CD14-positive monocyte (primary cell): ENCODE measurements at regions not wholly inside any gene's neighbourhood (a gene's known extent, or its start where the extent isn't known, plus 50 kb on each side); places are given as distances from the start of the nearest gene placed in this dataset.

Source experiments
- DNase-seq, 3 donors: peaks; one replicate each; pipeline ENCODE4 v3.0.0-alpha.2; 2011 to 2022
- H2AFZ ChIP-seq: 2 replicates; pipeline ENCODE4 v1.6.0; 2012; ENCODE audit warnings: mild to moderate bottlenecking, low read depth, low read length, inconsistent platforms; ENCODE audit not compliant: insufficient read depth, poor library complexity, severe bottlenecking
- H3K27ac ChIP-seq, 2 donors: 1 replicate in 1 of 2; 2 replicates in 1 of 2; pipeline ENCODE4 v1.5.1; 2012 to 2013; ENCODE audit warnings: low read length in 2 of 2, control low read depth in 1 of 2, inconsistent platforms in 1 of 2, low read depth in 1 of 2, mild to moderate bottlenecking in 1 of 2
- H3K27me3 ChIP-seq, 2 donors: one replicate each; pipeline versions ENCODE4 v1.6.0 to v1.6.1; 2011 to 2013; ENCODE audit warnings: low read length in 2 of 2; ENCODE audit not compliant: control insufficient read depth in 2 of 2, insufficient read depth in 2 of 2
- H3K36me3 ChIP-seq, 2 donors: replicated peaks in 1 of 2; 1 replicate in 1 of 2; 2 replicates in 1 of 2; pipeline versions ENCODE4 v1.5.1 to v1.6.1; 2012 to 2013; ENCODE audit warnings: low read length in 2 of 2, control low read depth in 1 of 2, inconsistent platforms in 1 of 2, mild to moderate bottlenecking in 1 of 2; ENCODE audit not compliant: insufficient read depth in 2 of 2, control insufficient read depth in 1 of 2
- H3K4me1 ChIP-seq, 2 donors: 1 replicate in 1 of 2; 2 replicates in 1 of 2; pipeline versions ENCODE4 v1.5.1 to v1.6.1; 2012 to 2013; ENCODE audit warnings: low read length in 2 of 2, control low read depth in 1 of 2, inconsistent platforms in 1 of 2, mild to moderate bottlenecking in 1 of 2, moderate library complexity in 1 of 2; ENCODE audit not compliant: insufficient read depth in 2 of 2, control insufficient read depth in 1 of 2
- H3K4me2 ChIP-seq: replicated peaks from 2 replicates; pipeline ENCODE3; 2012; ENCODE audit warnings: low read length, moderate library complexity, mild to moderate bottlenecking; ENCODE audit not compliant: poor library complexity, severe bottlenecking; ENCODE audit errors: extremely low read depth
- H3K4me3 ChIP-seq, 3 experiments: fragments of 200-600 bp in 1 of 3; sonication (generic) in 1 of 3; replicated peaks in 1 of 3; 1 replicate in 2 of 3; 2 replicates in 1 of 3; pipeline ENCODE4 v1.5.1; 2011 to 2013; ENCODE audit warnings: low read length in 3 of 3, mild to moderate bottlenecking in 3 of 3, control low read depth in 2 of 3, low read depth in 2 of 3, inconsistent platforms in 1 of 3, moderate library complexity in 1 of 3
- H3K79me2 ChIP-seq: 2 replicates; pipeline ENCODE4 v1.6.0; 2012; ENCODE audit warnings: mild to moderate bottlenecking, control low read depth, inconsistent platforms, low read length, moderate library complexity; ENCODE audit not compliant: insufficient read depth
- H3K9ac ChIP-seq: 2 replicates; pipeline ENCODE4 v1.6.0; 2017; ENCODE audit warnings: low read length, mild to moderate bottlenecking; ENCODE audit not compliant: insufficient read depth, poor library complexity, severe bottlenecking
- H3K9me3 ChIP-seq, 2 donors: replicated peaks in 1 of 2; 1 replicate in 1 of 2; 2 replicates in 1 of 2; pipeline versions ENCODE4 v1.5.1 to v1.6.1; 2012 to 2013; ENCODE audit warnings: low read length in 2 of 2, control low read depth in 1 of 2; ENCODE audit not compliant: control insufficient read depth in 1 of 2, insufficient read depth in 1 of 2
- H4K20me1 ChIP-seq: 2 replicates; pipeline ENCODE4 v1.6.0; 2012; ENCODE audit warnings: mild to moderate bottlenecking, low read length, control low read depth, moderate library complexity; ENCODE audit not compliant: insufficient read depth
- H3K27ac Mint-ChIP-seq, 7 donors: one replicate each; pipeline ENCODE4 v1.8.0; 2020; ENCODE audit warnings: mild to moderate bottlenecking in 7 of 7, mixed read lengths in 7 of 7, moderate library complexity in 6 of 7, inconsistent platforms in 2 of 7
- H3K27me3 Mint-ChIP-seq, 3 donors: one replicate each; pipeline ENCODE4 v1.8.0; 2021 to 2022; ENCODE audit warnings: low read depth in 3 of 3, mild to moderate bottlenecking in 3 of 3, mixed read lengths in 3 of 3, moderate library complexity in 3 of 3, inconsistent platforms in 1 of 3
- H3K36me3 Mint-ChIP-seq, 2 donors: one replicate each; pipeline ENCODE4 v1.8.0; 2020; ENCODE audit warnings: mixed read lengths in 2 of 2, inconsistent platforms in 1 of 2, mild to moderate bottlenecking in 1 of 2
- H3K4me1 Mint-ChIP-seq: one replicate; pipeline ENCODE4 v1.8.0; 2020; ENCODE audit warnings: mild to moderate bottlenecking, mixed read lengths
- H3K4me3 Mint-ChIP-seq, 2 donors: one replicate each; pipeline ENCODE4 v1.8.0; 2020; ENCODE audit warnings: mild to moderate bottlenecking in 2 of 2, mixed read lengths in 2 of 2, moderate library complexity in 1 of 2
- H3K9me3 Mint-ChIP-seq, 7 donors: one replicate each; pipeline ENCODE4 v1.8.0; 2020 to 2022; ENCODE audit warnings: mixed read lengths in 7 of 7, mild to moderate bottlenecking in 6 of 7, moderate library complexity in 6 of 7, inconsistent platforms in 2 of 7
- CTCF ChIP-seq: fragments of 200-600 bp; IDR thresholded peaks from one replicate; pipeline ENCODE4 v1.8.0; 2022; ENCODE audit warnings: antibody characterized with exemption, mild to moderate bottlenecking
- WGBS: methylation state at CpG from one replicate; pipeline ENCODE4 v1.1.5; 2013; ENCODE audit warnings: missing lambda C conversion rate; ENCODE audit not compliant: insufficient coverage; 5-methylcytosine and 5-hydroxymethylcytosine counted together
- intact Hi-C, 2 donors: fragments of 100-400 bp; cut with micrococcal nuclease; formaldehyde crosslinking; loops; one replicate each; pipeline versions ENCODE4 v1.15.0 to v1.15.1; 2023

GRCh38 chr6:4403828-4404227 lies 268.5 kb upstream of the ECI2 start:
- no peak overlapping the region for H3K27ac ChIP-seq
- H3K27ac Mint-ChIP-seq: no peak overlapping the region

GRCh38 chr6:4403023-4403752 lies 267.8 kb upstream of the ECI2 start:
- no peaks in the 10 kb centered on the region for H4K20me1 ChIP-seq
- no peaks in the 10 kb centered on the region for H3K9me3 ChIP-seq
- Mint-ChIP-seq H3K4me3 (no peak overlapping the region), H3K9me3 (peaks cover 7 to 15% (median 11%) of the 10 kb centered on the region in 7 donors), H3K4me1 (peaks cover 24% of the 10 kb centered on the region), H3K27ac (no peak overlapping the region), H3K27me3 (peaks cover 5 to 10% (median 9%) of the 10 kb centered on the region in 3 donors), H3K36me3 (peaks cover 6 to 7% of the 10 kb centered on the region in 2 donors)
- no peak overlapping the region for H2AFZ ChIP-seq
- no peak overlapping the region for H3K4me3 ChIP-seq
- H3K9ac ChIP-seq: no peak overlapping the region
- H3K27me3 ChIP-seq: no peaks in the 10 kb centered on the region
- no peaks in the 10 kb centered on the region for H3K79me2 ChIP-seq
- H3K4me2 ChIP-seq: no peak overlapping the region
- H3K36me3 ChIP-seq: no peaks in the 10 kb centered on the region
- peaks cover 11 to 18% of the 10 kb centered on the region in 2 donors for H3K4me1 ChIP-seq
- 95% methylated on average over 7 of the region's 12 CpGs for WGBS
- DNase-seq: no peak
- intact Hi-C loops: no loop called here
- no peak overlapping the region for H3K27ac ChIP-seq
- no peak for TF ChIP-seq CTCF

More at GRCh38 chr6:4403828-4404227, 268.5 kb upstream of the ECI2 start:
- Histone ChIP-seq H3K27me3 (no peaks in the 10 kb centered on the region), H2AFZ (no peak overlapping the region), H3K9ac (no peak overlapping the region), H3K36me3 (no peaks in the 10 kb centered on the region), H3K9me3 (no peaks in the 10 kb centered on the region), H3K79me2 (no peaks in the 10 kb centered on the region), H3K4me2 (no peak overlapping the region), H4K20me1 (no peaks in the 10 kb centered on the region), H3K4me1 (peaks cover 15 to 22% of the 10 kb centered on the region in 2 donors), H3K4me3 (no peak overlapping the region)
- Mint-ChIP-seq H3K36me3 (peaks cover 6 to 7% of the 10 kb centered on the region in 2 donors), H3K4me3 (no peak overlapping the region), H3K9me3 (peaks cover 7 to 17% (median 14%) of the 10 kb centered on the region in 7 donors), H3K27me3 (peaks cover 5 to 10% (median 8%) of the 10 kb centered on the region in 3 donors), H3K4me1 (peaks cover 31% of the 10 kb centered on the region)
- 90% methylated on average over 2 of the region's 4 CpGs for WGBS
- DNase-seq: no peak
- intact Hi-C loops: no loop called here
- TF ChIP-seq CTCF: no peak
